SH-SY5Y (cell line): ENCODE measurements at regions not wholly inside any gene's neighbourhood (a gene's known extent, or its start where the extent isn't known, plus 50 kb on each side); places are given as distances from the start of the nearest gene placed in this dataset.

ENCODE experiments used
- GATA2 ChIP-seq: IDR thresholded peaks from 2 replicates; pipeline ENCODE4 v1.6.1; 2011; ENCODE audit warnings: mild to moderate bottlenecking, low read depth, low read length
- GATA3 ChIP-seq: IDR thresholded peaks from 2 replicates; pipeline ENCODE4 v1.6.1; 2011; ENCODE audit warnings: low read depth, mild to moderate bottlenecking, low read length, moderate library complexity

DNA sequence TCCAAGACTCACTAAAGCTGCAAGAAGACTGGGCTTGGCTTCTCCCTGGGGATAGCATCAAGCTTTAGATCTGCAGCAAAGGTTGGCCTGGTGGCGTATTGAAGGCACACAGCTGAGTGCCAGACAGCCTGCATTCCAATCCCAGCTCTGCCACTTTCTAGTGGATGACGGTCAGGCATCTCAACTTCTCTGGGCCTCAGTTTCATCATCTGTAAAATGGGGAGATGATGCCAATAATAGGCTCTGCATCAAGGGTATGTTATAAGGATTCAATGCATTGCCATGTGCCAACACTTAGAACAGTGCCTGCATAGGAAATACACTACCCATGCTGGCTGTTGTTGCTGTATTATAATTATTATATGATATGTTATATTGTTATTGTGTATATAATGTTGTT lies 220.4 kb downstream of the NPHP4 start:
- no peak for TF ChIP-seq GATA3

- no peak for TF ChIP-seq GATA3
- peak; percentile 86 for TF ChIP-seq GATA2
Observed at GRCh38 chr1:5770981-5771765, 221.1 kb downstream of the NPHP4 start.

DNA sequence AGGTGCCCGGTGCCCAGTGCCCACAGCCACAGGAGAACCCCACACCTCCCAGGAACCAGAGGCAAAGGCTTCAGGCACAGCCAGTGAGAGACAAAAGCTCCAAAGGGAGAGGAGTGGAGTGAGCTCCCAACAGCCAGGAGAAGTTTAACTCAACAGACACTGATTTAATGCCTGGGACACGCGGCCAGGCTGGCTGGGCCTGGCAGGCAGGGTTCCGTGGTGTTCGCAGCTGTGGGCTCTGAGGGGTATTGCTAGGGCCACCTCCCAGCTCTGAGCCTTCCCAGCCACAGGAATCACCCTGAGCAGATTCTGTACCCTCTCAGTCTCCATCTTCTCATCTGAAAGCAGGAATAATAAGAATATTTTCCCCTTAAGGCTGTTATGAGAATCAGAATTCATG lies 222.5 kb downstream of the NPHP4 start:
- TF ChIP-seq GATA2 (no peak), GATA3 (no peak)

DNA sequence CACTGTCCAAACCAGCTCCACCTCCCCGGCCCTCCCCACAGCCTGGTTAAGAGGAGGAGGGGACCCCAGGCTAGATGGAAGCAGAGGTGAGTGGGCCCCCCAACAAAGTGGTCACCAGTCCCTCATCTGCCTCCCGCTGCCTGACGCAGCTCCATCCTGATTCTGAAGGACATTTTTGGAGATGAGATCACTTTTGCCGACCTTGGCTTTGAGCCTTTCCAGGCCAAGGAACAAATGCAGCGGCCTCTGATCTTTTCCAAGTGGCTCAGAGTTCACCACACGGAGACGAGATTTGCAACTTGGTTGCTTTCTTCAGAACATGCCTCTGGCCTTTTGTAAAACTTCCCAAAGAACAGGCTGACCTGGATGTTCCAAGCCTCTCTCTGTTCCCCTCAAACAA lies 223.1 kb downstream of the NPHP4 start:
- no peak for TF ChIP-seq GATA2
- TF ChIP-seq GATA3, result no peak

DNA sequence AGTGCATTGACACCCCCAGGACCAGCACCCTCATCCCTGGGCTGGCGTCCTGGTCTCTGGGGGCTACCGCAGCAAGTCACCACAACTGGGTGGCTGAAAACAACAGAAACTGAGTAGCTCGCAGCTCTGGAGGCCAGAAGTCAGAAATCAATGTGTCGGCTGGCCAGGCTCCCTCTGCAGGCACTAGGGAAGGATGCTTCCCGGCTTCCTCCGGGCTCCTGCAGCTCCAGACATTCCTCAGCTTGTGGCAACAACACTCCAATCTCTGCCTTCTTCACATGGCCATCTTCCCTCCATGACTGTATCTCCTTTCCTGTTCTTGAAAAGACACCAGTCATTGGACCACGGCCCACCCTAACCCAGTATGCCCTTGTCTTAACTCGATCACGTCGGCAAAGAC lies 224.2 kb downstream of the NPHP4 start:
- no peak for TF ChIP-seq GATA3
- TF ChIP-seq GATA2, result no peak

DNA sequence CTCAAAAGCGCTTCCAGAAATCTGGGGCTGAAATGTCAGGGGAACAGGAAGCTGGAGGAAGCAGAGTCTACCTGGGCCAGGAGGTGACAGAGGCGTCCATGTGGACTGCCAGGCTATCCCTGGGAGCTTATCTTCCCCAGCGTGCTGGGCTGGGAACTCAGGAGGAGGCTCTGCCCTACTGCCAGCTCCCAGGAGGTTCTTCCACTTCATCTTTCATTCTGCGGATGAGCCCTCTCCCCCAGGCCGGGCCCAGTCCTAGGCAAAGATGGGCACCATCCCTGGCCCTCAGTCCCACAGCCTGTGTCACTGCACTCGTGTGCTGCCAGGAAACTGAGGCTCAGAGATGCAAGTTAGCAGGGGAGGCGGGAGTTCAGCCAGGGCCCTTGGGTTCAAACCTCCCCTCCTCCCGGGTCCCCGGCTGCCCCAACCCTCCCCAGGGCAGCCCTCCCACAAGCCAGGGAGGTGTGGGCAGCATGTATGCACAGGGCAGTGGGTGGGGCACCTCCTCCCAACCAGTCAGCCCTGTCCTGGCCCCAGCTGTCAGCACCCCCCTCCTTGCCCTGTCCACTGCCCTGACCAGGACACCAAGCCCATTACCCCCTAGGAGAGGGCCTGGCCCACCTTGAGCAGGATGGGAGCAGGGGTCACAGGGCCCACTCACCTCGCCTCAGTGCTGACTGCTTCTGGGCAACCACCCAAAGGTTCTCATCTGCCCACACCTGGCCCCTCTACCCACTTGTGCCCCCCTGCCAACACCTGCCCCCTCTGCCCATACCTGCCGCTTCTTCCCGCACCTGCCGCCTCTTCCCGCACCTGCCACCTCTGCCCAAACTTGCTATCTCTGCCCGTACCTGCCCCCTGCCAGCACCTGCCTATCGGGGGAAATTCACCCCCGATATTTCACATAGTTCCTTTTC lies 226.0 kb downstream of the NPHP4 start:
- TF ChIP-seq GATA2, result no peak

- TF ChIP-seq GATA2, result no peak
- no peak for TF ChIP-seq GATA3
Observed at GRCh38 chr1:5765483-5765882, 226.7 kb downstream of the NPHP4 start.

DNA sequence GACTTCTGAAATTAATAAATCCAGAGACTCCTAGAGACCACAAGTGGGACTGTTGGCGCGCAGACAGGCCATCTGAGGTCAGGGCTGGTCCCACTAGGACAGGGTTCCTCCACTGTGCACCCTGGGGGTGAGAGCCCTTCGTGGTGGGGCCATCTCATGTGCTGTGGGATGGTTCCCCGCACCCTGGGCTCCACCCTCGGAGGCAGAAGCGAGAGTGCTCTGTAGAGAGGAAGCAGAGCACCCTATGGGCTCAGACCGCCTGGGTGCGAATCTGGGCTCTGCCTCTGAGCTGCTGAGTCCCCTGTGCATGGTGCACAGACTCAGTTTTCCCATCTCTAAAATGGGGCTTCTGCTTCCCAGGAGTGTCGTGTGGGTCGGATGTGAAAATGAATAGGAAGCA lies 227.3 kb downstream of the NPHP4 start:
- TF ChIP-seq GATA3 (no peak), GATA2 (no peak)

GRCh38 chr1:5764464-5764863 lies 227.8 kb downstream of the NPHP4 start:
- TF ChIP-seq GATA3, result no peak
- no peak for TF ChIP-seq GATA2

GRCh38 chr1:5763696-5764370 lies 228.4 kb downstream of the NPHP4 start:
- TF ChIP-seq GATA3, result no peak
- TF ChIP-seq GATA2, result no peak

DNA sequence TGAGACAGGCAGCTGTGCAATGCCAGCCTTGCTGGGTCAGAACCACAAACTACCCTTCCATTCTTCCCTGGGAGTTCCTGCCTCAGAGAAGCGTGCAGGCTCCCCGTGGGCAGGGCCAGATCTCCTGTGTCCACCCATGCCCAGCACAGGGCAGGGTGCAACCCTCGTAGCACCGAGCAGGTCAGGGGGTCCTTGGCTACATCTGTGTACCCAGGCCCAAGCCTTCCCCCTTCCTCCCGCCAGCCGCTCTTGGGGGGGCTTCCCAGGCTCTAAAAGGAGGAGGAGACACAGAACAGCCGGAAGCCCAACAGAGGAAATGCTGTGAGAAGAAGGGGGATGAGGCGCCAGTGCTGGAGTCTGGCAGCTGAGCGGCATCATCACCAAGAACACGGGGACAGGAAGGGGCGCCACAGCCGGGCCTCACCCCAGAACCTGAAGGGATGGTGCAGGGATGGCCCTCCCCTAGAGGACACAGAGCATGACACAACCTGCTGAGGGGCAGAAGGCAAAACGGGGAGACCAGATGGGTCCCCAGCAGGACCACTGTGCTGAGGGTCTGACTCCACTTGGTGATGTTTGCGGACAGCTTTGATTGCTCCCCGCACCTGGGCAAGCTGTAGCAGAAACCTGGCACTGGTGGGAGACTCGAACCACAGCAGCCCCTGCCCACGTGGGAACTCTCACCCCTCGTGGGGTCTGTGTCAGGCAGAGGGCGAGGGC lies 233.2 kb downstream of the NPHP4 start:
- TF ChIP-seq GATA2, result no peak
- no peak for TF ChIP-seq GATA3

DNA sequence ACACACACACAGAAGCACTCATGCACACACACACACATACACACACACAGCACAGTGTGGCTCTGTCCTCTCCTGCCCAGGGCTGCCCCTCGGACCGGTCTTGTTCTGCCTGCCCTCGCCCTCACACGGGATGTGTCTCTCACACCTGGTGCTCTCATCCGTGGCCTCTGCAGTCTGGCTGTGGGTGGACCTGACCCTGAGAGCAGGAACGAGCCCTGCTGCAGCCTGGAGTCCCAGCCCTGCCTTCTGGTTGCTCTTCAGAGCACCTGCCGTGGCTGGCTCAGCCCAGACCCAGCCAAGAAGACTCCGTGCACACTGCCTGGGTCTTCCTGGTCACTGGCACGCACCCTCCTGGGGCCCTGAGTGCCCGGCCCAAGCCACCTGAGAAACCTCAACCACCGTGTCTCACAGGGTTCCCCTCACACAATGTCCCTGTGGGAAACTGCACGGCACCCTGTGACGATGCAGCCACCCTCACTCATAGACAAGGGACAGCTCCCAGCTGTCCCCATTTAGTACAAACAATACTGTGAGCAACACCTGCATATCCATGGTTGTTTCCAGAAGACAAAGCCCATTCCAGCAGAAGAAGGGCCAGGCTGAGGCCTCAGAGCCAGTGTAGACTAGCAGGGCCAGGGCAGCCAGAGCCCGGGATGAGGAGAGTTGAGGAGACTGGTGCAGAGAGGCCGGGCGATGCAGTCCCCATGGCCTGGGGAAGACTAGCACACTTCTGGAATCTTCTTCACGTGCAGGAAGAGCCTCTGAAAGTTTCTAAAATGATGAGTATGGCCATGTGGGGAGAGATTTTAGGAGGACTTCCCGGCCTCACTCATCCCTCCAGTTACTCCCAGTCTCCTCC lies 234.0 kb downstream of the NPHP4 start:
- TF ChIP-seq GATA2 (no peak), GATA3 (no peak)

GRCh38 chr1:5757187-5757805 lies 234.9 kb downstream of the NPHP4 start:
- TF ChIP-seq GATA2 (no peak), GATA3 (no peak)

GRCh38 chr1:5756434-5757186 lies 235.6 kb downstream of the NPHP4 start:
- TF ChIP-seq GATA2, result no peak
- TF ChIP-seq GATA3, result no peak
